Epidermal melanocyte (primary cell): ENCODE measurements at regions not wholly inside any gene's neighbourhood (a gene's known extent, or its start where the extent isn't known, plus 50 kb on each side); places are given as distances from the start of the nearest gene placed in this dataset.

ENCODE experiments used
- DNase-seq: peaks from one replicate; pipeline ENCODE4 v3.0.0; 2011; ENCODE audit warnings: low spot score; ENCODE audit not compliant: insufficient read length

DNA sequence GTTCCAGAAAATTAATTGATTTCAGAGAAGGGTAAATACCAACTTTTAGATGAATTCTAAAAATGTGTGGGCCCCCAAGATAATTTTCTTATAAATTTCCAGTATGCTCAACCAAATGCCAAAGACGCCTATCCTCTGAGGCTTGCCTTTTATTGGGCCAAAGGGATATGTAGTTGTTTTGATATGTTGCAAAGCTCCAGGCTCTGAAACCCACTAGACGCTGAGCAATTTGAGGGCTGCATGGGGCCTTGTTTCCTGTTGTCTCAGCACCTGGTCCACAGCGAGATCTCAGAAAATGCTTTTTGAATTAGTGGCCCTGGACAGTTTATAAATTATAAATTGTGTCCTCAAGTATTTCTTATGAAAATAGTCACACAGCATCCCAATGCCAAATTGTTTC lies 397.2 kb downstream of the SAMD5 start:
- no peak for DNase-seq

DNA sequence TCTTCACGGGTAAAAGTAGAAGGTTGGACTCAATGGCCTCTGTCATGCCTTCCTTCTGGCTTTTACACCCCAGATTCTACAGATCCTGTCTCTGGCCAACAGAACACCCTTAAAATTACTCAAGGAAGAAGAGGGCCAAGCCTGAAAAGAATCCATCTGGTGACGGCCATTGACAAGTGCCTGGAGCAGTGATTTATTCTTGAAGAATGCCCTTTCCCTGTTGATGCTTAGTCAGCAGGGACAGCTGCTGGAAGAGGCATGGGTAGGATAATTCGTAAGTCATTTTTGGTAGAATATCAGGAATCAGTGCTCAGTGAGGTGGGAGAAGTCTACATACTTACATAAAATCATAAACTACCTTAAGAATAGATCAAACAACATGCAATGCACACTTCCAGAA lies 397.9 kb downstream of the SAMD5 start:
- no peak for DNase-seq

GRCh38 chr6:147909640-147910039 lies 401.1 kb downstream of the SAMD5 start:
- DNase-seq: no peak

GRCh38 chr6:147910281-147910680 lies 401.8 kb downstream of the SAMD5 start:
- DNase-seq: no peak

- DNase-seq: no peak
Measured at GRCh38 chr6:147911057-147911456, 402.6 kb downstream of the SAMD5 start.

GRCh38 chr6:147911686-147912085 lies 403.2 kb downstream of the SAMD5 start:
- DNase-seq: no peak

- DNase-seq: no peak
Measured at GRCh38 chr6:147922799-147923198, 414.3 kb downstream of the SAMD5 start.

- DNase-seq: no peak
Measured at GRCh38 chr6:147924598-147924997, 416.1 kb downstream of the SAMD5 start.

- no peak for DNase-seq
Measured at GRCh38 chr6:147925826-147926225, 416.8 kb upstream of the SASH1 start.

GRCh38 chr6:147930745-147931144 lies 411.9 kb upstream of the SASH1 start:
- DNase-seq: no peak

- no peak for DNase-seq
Measured at GRCh38 chr6:147933224-147933623, 409.4 kb upstream of the SASH1 start.

DNA sequence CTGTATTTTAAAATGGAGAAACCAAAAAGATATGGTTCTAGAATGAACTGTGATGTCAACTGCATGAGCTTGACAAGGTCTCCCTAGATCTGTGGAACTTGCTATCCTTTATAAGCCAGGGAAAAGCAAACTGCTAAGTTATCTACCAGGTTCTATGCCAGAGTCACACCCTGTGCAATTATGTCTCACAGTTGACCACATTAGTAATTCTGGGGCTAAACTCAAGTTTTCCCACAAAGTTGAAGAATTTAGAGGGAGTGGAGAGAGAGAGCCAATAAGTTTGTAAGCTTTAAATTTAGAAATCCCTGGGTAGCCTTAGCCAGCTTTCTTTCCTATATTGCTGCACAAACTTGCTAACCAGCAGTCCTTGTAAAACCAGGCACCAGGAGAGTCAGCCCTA lies 407.0 kb upstream of the SASH1 start:
- no peak for DNase-seq

- no peak for DNase-seq
Measured at GRCh38 chr6:147936703-147937470, 405.8 kb upstream of the SASH1 start.

- DNase-seq: no peak
Measured at GRCh38 chr6:147941143-147941542, 401.5 kb upstream of the SASH1 start.

DNA sequence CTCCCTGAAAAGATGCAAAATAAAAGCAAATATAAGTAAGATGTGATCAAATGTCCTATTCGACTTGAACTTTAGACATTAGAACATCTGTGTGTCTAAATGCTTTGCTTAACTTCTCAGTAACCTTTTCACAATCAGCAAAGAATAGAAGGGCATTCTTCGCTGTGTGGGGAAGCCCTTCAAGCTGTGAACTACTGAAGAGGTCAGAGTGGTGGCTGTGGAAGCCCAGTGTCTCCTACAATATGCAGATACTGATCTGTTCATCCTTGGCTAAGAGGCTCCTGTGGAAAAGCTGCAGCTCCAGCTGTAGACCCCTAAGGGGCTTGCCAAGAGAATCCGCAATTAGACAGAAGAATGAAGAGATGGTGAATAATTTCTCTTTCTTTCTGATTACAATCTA lies 400.3 kb upstream of the SASH1 start:
- DNase-seq: no peak

DNA sequence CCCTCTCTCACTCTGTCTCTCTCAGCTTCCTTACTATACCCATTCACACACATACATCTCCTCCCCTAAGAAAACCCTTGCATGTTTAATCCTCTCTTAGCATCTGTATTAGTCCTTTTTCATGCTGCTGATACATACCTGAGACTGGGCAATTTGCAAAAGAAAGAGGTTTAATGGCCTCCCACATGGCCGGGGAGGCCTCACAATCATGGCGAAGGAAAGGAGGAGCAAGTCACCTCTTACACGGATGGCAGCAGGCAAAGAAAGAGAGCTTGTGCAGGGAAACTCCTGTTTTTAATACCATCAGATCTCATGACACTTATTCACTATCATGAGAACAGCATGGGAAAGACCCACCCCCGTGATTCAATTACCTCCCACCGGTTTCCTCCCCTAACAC lies 398.5 kb upstream of the SASH1 start:
- DNase-seq: no peak

GRCh38 chr6:147947521-147947920 lies 395.1 kb upstream of the SASH1 start:
- DNase-seq: no peak

- no peak for DNase-seq
Measured at GRCh38 chr6:147949981-147950622, 392.5 kb upstream of the SASH1 start.

- no peak for DNase-seq
Measured at GRCh38 chr6:147950623-147950987, 392.0 kb upstream of the SASH1 start.

DNA sequence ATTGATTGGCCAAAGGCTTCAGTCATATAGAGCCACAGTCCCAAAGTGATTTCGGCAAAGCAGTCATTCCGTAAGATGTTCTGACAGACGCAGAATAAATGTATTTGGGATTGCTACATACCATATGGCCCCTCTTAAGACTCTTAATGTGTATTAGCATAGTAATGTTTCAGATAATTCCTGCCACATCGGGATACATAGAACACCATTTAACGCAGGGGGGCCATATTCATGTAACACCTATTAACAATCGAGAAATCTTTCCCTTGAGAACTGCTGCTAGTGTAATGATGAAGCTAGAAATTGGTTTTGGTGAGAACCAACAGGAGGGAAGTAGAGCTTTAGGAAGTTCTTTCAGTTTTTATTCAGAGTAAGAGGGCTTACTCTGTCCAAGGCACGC lies 390.9 kb upstream of the SASH1 start:
- DNase-seq: no peak

DNA sequence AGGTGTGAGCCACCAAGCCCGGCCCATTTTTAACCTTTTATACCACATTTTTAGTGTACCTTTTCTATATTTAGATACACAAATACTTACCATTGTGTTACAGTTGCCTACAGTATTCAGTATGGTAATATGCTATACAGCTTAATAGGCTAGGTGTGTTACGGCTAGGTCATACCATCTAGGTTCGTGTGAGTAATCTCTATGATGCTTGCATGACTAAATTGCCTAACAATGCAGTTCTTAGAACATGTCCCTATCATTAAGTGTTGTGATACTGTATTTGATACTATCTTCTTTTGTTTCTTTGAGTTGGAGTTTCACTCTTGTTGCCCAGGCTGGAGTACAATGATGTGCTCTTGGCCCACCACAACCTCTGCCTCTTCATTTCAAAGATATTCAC lies 387.7 kb upstream of the SASH1 start:
- DNase-seq: no peak

DNA sequence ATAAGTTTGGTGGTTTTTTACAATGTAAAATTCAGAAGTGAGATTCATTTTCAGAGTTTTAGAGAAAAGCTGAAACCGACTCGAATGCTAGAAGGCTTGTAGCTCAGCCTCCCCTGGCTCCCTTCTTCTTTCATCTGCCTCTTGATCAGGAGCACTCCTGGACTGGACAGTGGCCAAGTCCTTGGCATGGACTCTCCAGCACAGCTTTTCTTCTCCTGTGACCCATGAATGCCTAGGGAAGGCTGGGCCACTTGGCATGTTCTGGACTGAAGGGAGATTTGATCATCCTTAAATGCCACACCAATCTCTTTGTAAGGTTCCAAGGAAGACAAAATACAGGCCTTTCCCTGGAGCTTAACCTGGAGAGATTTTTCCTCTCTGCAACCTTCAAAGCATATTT lies 384.0 kb upstream of the SASH1 start:
- DNase-seq: no peak

DNA sequence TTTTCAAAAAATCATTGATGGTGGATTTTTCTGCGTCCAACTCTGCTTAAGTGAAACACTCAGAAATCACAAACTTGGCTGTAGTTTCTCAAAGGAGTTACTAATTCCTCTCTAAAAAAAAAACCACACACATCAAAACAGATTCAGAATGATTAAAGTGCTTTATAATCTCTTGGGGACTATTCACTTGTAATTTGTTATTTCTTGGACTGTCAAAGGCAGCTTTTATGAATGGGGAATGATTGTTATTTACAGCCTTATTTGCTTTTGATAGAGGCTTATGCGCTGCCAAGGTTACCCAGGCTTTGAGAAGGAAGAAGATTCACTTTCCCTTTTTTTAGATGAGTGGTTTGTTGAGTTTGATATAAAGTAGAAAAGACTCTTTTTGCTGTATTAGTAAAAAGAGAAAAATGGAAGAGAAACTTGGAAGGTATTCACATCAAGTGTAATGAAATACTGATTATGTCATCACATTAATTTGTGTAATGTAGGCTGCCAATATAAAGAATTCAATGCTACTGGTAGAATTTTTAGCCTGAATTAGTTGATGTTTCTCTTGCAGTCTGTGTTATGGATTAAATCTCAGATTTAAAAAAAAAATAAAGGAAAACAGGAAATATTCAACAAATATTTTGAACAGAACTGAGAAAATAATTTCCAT lies 381.0 kb upstream of the SASH1 start:
- DNase-seq: no peak
